A549 (cell line): ENCODE measurements at regions not wholly inside any gene's neighbourhood (a gene's known extent, or its start where the extent isn't known, plus 50 kb on each side); places are given as distances from the start of the nearest gene placed in this dataset.

ENCODE experiments used
- ATAC-seq, 2 experiments: fragments of 200-7000 bp in 1 of 2; fragments of >200 bp in 1 of 2; cut with Nextera tagmentation in 1 of 2; cut with Tn5 transposase in 1 of 2; 3 replicates each; pipeline versions ENCODE4 v1.8.0 to v1.9.1; 2018 to 2020; ENCODE audit warnings: mild to moderate bottlenecking in 1 of 2, moderate library complexity in 1 of 2
- CTCF ChIA-PET: fragments of 300-600 bp; sonication (Branson Sonifier 250); formaldehyde crosslinking; extraction: SDS; loops from one replicate; lab custom pipeline; 2021; ENCODE audit warnings: antibody characterized with exemption, inconsistent platforms; lab: Yijun Ruan, JAX
- POLR2A ChIA-PET: fragments of 350-600 bp; formaldehyde crosslinking; extraction: SDS; loops from one replicate; lab custom pipeline; 2021; ENCODE audit warnings: antibody characterized with exemption, inconsistent platforms; lab: Yijun Ruan, JAX
- DNase-seq, 2 experiments: peaks; one replicate each; pipeline versions ENCODE4 v3.0.0 to v3.0.0-alpha.2; 2011 to 2016; ENCODE audit warnings: low read depth in 1 of 2, low spot score in 1 of 2
- FAIRE-seq: peaks from 2 replicates; lab custom pipeline; 2011; peaks lifted over from hg19 to GRCh38; lab: Jason Lieb, UNC
- H3K27ac ChIP-seq, 2 experiments: fragments of >200 bp; sonication (Bioruptor Twin); formaldehyde crosslinking; 3 replicates each; pipeline ENCODE4 v1.5.1; 2016 to 2017
- H3K4me1 ChIP-seq: fragments of >200 bp; sonication (Bioruptor Twin); formaldehyde crosslinking; 3 replicates; pipeline ENCODE4 v1.6.1; 2016
- H3K4me2 ChIP-seq: fragments of >200 bp; sonication (Bioruptor Twin); formaldehyde crosslinking; 3 replicates; pipeline ENCODE4 v1.6.1; 2016
- H3K4me3 ChIP-seq: fragments of >200 bp; sonication (Bioruptor Twin); formaldehyde crosslinking; 3 replicates; pipeline ENCODE4 v1.5.1; 2016
- H3K9me3 ChIP-seq: fragments of >200 bp; sonication (Bioruptor Twin); formaldehyde crosslinking; 3 replicates; pipeline ENCODE4 v1.6.1; 2016
- ATOH8 ChIP-seq: fragments of 250-450 bp; sonication (Bioruptor Pico); IDR thresholded peaks from 2 replicates; pipeline ENCODE4 v1.5.0; 2020; ENCODE audit warnings: low read depth, mild to moderate bottlenecking, moderate library complexity
- BCL3 ChIP-seq: fragments of >200 bp; sonication (Bioruptor Twin); formaldehyde crosslinking; IDR thresholded peaks from 3 replicates; pipeline ENCODE4 v1.6.1; 2016
- CEBPB ChIP-seq, 2 experiments: fragments of >200 bp in 1 of 2; sonication (Bioruptor Twin) in 1 of 2; formaldehyde crosslinking in 1 of 2; IDR thresholded peaks; 2 replicates each; pipeline ENCODE4 v1.6.1; 2012 to 2016
- CHD2 ChIP-seq: fragments of 150-350 bp; IDR thresholded peaks from 2 replicates; pipeline ENCODE4 v1.6.1; 2014; ENCODE audit warnings: low read length; ENCODE audit not compliant: partially characterized antibody
- CTCF ChIP-seq: fragments of >200 bp; sonication (Bioruptor Twin); formaldehyde crosslinking; IDR thresholded peaks from 3 replicates; pipeline ENCODE4 v1.5.1; 2016
- EHMT2 ChIP-seq: fragments of 200-600 bp; sonication (generic); IDR thresholded peaks from 2 replicates; pipeline ENCODE4 v1.6.1; 2016; ENCODE audit warnings: antibody characterized with exemption, low read depth, mild to moderate bottlenecking, moderate library complexity
- ELK1 ChIP-seq: fragments of 150-350 bp; IDR thresholded peaks from 2 replicates; pipeline ENCODE4 v1.6.1; 2014; ENCODE audit warnings: low read depth, mild to moderate bottlenecking, low read length
- FOXS1 ChIP-seq: fragments of 250-450 bp; sonication (Bioruptor Pico); IDR thresholded peaks from 2 replicates; pipeline ENCODE4 v1.5.0; 2020; ENCODE audit warnings: mild to moderate bottlenecking, moderate library complexity
- GATA3 ChIP-seq: IDR thresholded peaks from 2 replicates; pipeline ENCODE4 v1.6.1; 2012; ENCODE audit warnings: borderline replicate concordance
- HOXA7 ChIP-seq: fragments of 250-450 bp; sonication (Bioruptor Pico); IDR thresholded peaks from 2 replicates; pipeline ENCODE4 v1.5.0; 2020; ENCODE audit warnings: mild to moderate bottlenecking, moderate library complexity
- HOXB13 ChIP-seq: fragments of 250-450 bp; sonication (Bioruptor Pico); IDR thresholded peaks from 2 replicates; pipeline ENCODE4 v1.5.0; 2020; ENCODE audit warnings: low read depth, mild to moderate bottlenecking, moderate library complexity
- HOXB5 ChIP-seq: fragments of 250-450 bp; sonication (Bioruptor Pico); IDR thresholded peaks from 2 replicates; pipeline ENCODE4 v1.5.0; 2020; ENCODE audit warnings: mild to moderate bottlenecking, moderate library complexity
- PBX3 ChIP-seq: IDR thresholded peaks from 2 replicates; pipeline ENCODE4 v1.6.1; 2012
- POLR2A ChIP-seq: IDR thresholded peaks from 2 replicates; pipeline ENCODE4 v1.6.1; 2012; ENCODE audit warnings: mild to moderate bottlenecking, low read length
- SMC3 ChIP-seq: fragments of >200 bp; sonication (Bioruptor Twin); formaldehyde crosslinking; IDR thresholded peaks from 3 replicates; pipeline ENCODE4 v1.6.1; 2018; ENCODE audit warnings: inconsistent platforms
- SREBF2 ChIP-seq: fragments of 450-650 bp; IDR thresholded peaks from 2 replicates; pipeline ENCODE4 v1.6.1; 2014; ENCODE audit warnings: mild to moderate bottlenecking, moderate library complexity
- TP53 ChIP-seq: fragments of 250-450 bp; sonication (Bioruptor Pico); IDR thresholded peaks from 2 replicates; pipeline ENCODE4 v1.5.0; 2021; ENCODE audit warnings: mild to moderate bottlenecking, moderate library complexity
- ZFP36 ChIP-seq: fragments of 450-650 bp; IDR thresholded peaks from 2 replicates; pipeline ENCODE4 v1.6.1; 2014; ENCODE audit warnings: borderline replicate concordance; ENCODE audit not compliant: partially characterized antibody
- ZNF302 ChIP-seq: fragments of 250-450 bp; sonication (Bioruptor Pico); IDR thresholded peaks from 2 replicates; pipeline ENCODE4 v1.9.0; 2021; ENCODE audit warnings: inconsistent platforms, mild to moderate bottlenecking, moderate library complexity
- WGBS: methylation state at CpG from one replicate; pipeline ENCODE4 v1.1.6; 2017; ENCODE audit errors: missing lambda C conversion rate; 5-methylcytosine and 5-hydroxymethylcytosine counted together

GRCh38 chr10:128764190-128764589 lies 638.0 kb upstream of the MKI67 start:
- H3K27ac ChIP-seq, result no peak overlapping the region
- TF ChIP-seq EHMT2 (no peak), GATA3 (no peak), PBX3 (no peak), ELK1 (no peak), SREBF2 (no peak), CTCF (no peak), ZNF302 (CRISPR knock-in tag) (no peak), ATOH8 (CRISPR knock-in tag) (no peak), CHD2 (no peak)
- TF ChIP-seq, all 56 proteins: peak for 0
- CTCF ChIA-PET, result no interaction called here
- WGBS, result 6% methylated on average over 11 of the region's 11 CpGs
- Histone ChIP-seq H3K4me3 (no peak overlapping the region), H3K4me2 (no peak overlapping the region), H3K4me1 (no peaks in the 10 kb centered on the region), H3K9me3 (no peaks in the 10 kb centered on the region)
- FAIRE-seq (no peak), ATAC-seq (no peak), DNase-seq (no peak)
- POLR2A ChIA-PET, result no interaction called here

- no peak for ATAC-seq
- 7% methylated on average over 2 of the region's 2 CpGs for WGBS
Measured at GRCh38 chr10:128766915-128767314, 640.7 kb upstream of the MKI67 start.

GRCh38 chr10:128774979-128775378 lies 648.8 kb upstream of the MKI67 start:
- CTCF ChIA-PET, result no interaction called here
- Histone ChIP-seq H3K4me1 (no peaks in the 10 kb centered on the region), H3K9me3 (no peaks in the 10 kb centered on the region), H3K27ac (no peak overlapping the region), H3K4me3 (no peak overlapping the region), H3K4me2 (no peak overlapping the region)
- FAIRE-seq (no peak), DNase-seq (no peak), ATAC-seq (no peak)
- POLR2A ChIA-PET, result no interaction called here
- TF ChIP-seq CEBPB (IDR thresholded peaks at IDR 0.05) (0 out of 4 replicates have a peak, but pooled peaks of 1 of the 2 experiments have one; percentile 17), ATOH8 (CRISPR knock-in tag) (no peak)
- WGBS, result 19% methylated on average over 1 of the region's 1 CpG

More at GRCh38 chr10:128766915-128767314, 640.7 kb upstream of the MKI67 start:
- POLR2A ChIA-PET, result no interaction called here
- no peak for FAIRE-seq
- H3K4me1 ChIP-seq, result no peaks in the 10 kb centered on the region
- no peak for TF ChIP-seq FOXS1
- TF ChIP-seq CEBPB (IDR thresholded peaks at IDR 0.05), result no peak
- TF ChIP-seq ZFP36, result no peak
- no peak for TF ChIP-seq HOXB5 (CRISPR knock-in tag)
- no peak for TF ChIP-seq POLR2A
- no peak for TF ChIP-seq BCL3
- TF ChIP-seq ZNF302 (CRISPR knock-in tag), result no peak
- no peak for TF ChIP-seq SMC3
- no peak for TF ChIP-seq HOXA7 (CRISPR knock-in tag)
- TF ChIP-seq HOXB13, result no peak
- TF ChIP-seq TP53 (CRISPR knock-in tag), result no peak
- TF ChIP-seq, all 56 proteins: peak for 0
- CTCF ChIA-PET, result interaction anchor here (0.5 kb wide), 1 partner anchor 16 kb away, joined by 3 read pairs; no protein-coding TSS in a partner anchor
- H3K4me3 ChIP-seq, result no peak overlapping the region
- H3K9me3 ChIP-seq, result no peaks in the 10 kb centered on the region
- no peak overlapping the region for H3K27ac ChIP-seq
- H3K4me2 ChIP-seq, result no peak overlapping the region
- no peak for DNase-seq
